ENCODE measurements at regions not wholly inside any gene's neighbourhood (a gene's known extent, or its start where the extent isn't known, plus 50 kb on each side); places are given as distances from the start of the nearest gene placed in this dataset.

- no peak overlapping the region for H4K5ac ChIP-seq (ENCODE audit: low read depth, low read length)
- no peak overlapping the region for H3K9ac ChIP-seq (ENCODE audit: low read depth, low read length)
- dilution Hi-C loops (cut with HindIII; ENCODE audit: low sequenced_read_pairs, unreplicated experiment), result no loop called here
- H3K27me3 ChIP-seq (ENCODE audit: control insufficient read depth, insufficient read depth, low read length), result no peaks in the 10 kb centered on the region
- no peak overlapping the region for H3K56ac ChIP-seq (ENCODE audit: extremely low read depth, insufficient read depth, low read length)
- intact Hi-C loops (cut with micrococcal nuclease), result no loop called here
- H2BK120ac ChIP-seq (ENCODE audit: low read depth, low read length), result peak overlapping the region; percentile 20; the same call in 1 of the 2 replicates
- peak overlapping the region; percentile 19 for H3K4me2 ChIP-seq (ENCODE audit: low read depth, low read length)
- H3K9me1 ChIP-seq (ENCODE audit: insufficient read depth, low read length), result no peaks in the 10 kb centered on the region
- peak overlapping the region in 1 of 2 experiments; percentile 44; a peak in 1 of 4 replicates for H4K8ac ChIP-seq (ENCODE audit: low read depth in 2 of 2, low read length in 2 of 2)
- H2AFZ ChIP-seq (replicated peaks; ENCODE audit: low read length, poor library complexity), result peak overlapping the region; percentile 74
- ATAC-seq (ENCODE audit: low read depth), result peak; percentile 69
- no TSS peak for BruUV-seq (replicated peaks)
- no peak overlapping the region for H3K4me3 ChIP-seq (ENCODE audit: insufficient read depth, low read depth, low read length)
- H2AK5ac ChIP-seq (ENCODE audit: low read depth, low read length), result peak overlapping the region; percentile 59; the same call in 1 of the 2 replicates
- peak; percentile 36 for DNase-seq
- WGBS, 2 experiments (ENCODE audit: extremely low coverage in 2 of 2, insufficient read length in 1 of 2), result no CpG with 5 or more reads among the region's 3 CpGs
- H3K4ac ChIP-seq (ENCODE audit: low read depth, low read length), result 0 out of 2 replicates have a peak overlapping the region, but pooled peaks have one; percentile 24
- H3K27ac ChIP-seq (ENCODE audit: insufficient read depth, low read length), result no peak overlapping the region; the same call in 1 of the 2 replicates
- H3K36me3 ChIP-seq (ENCODE audit: control insufficient read depth, insufficient read depth, low read length), result no peaks in the 10 kb centered on the region
- in situ Hi-C loops (cut with MboI; ENCODE audit: low sequenced_read_pairs), result no loop called here
- TF ChIP-seq MAFK (IDR thresholded peaks at IDR 0.05; ENCODE audit: low read depth, low read length), result no peak
- 0 out of 2 replicates have a peak, but pooled peaks have one; percentile 17 for TF ChIP-seq BHLHE40 (IDR thresholded peaks at IDR 0.05; ENCODE audit: low read depth, low read length)
- CTCF ChIA-PET, result no interaction called here
- no peak overlapping the region; the same call in 1 of the 2 replicates for H3K18ac ChIP-seq (ENCODE audit: low read depth, low read length)
- H3K14ac ChIP-seq (replicated peaks; ENCODE audit: low read depth, low read length), result 0 out of 2 replicates have a peak overlapping the region, but pooled peaks have one; percentile 16
- 0 out of 2 replicates have a peak, but pooled peaks cover 2% of the 10 kb centered on the region for H3K4me1 ChIP-seq (ENCODE audit: control insufficient read depth, insufficient read depth, low read length)
- H3K23ac ChIP-seq (ENCODE audit: low read depth, low read length), result peak overlapping the region; percentile 48; the same call in 1 of the 2 replicates
- H4K20me1 ChIP-seq (ENCODE audit: insufficient read depth, low read length), result no peaks in the 10 kb centered on the region
- H3K9me3 ChIP-seq (ENCODE audit: control insufficient read depth, insufficient read depth, low read length), result no peaks in the 10 kb centered on the region
- H3K79me1 ChIP-seq (ENCODE audit: low read depth in 1 of 2, low read length in 2 of 2), result no peaks in the 10 kb centered on the region
- no peak overlapping the region for H2AK9ac ChIP-seq (replicated peaks; ENCODE audit: low read depth, low read length, poor library complexity)
- peak overlapping the region; percentile 59; the same call in 1 of the 3 replicates for H2BK15ac ChIP-seq (ENCODE audit: low read depth, low read length)
- no peak overlapping the region for H2BK5ac ChIP-seq (ENCODE audit: low read depth, low read length, poor library complexity, severe bottlenecking)
- H2BK20ac ChIP-seq (ENCODE audit: low read depth, low read length), result peak overlapping the region; percentile 61; the same call in 1 of the 2 replicates
- no peak overlapping the region for H4K91ac ChIP-seq (ENCODE audit: insufficient read depth, low read depth, low read length)
- POLR2A ChIA-PET (ENCODE audit: unreplicated experiment), result no interaction called here
Observed at GRCh38 chr3:30400926-30401325, 205.5 kb upstream of the TGFBR2 start.

Data from IMR-90 (cell line).